GM11168 (cell line): ENCODE measurements at regions not wholly inside any gene's neighbourhood (a gene's known extent, or its start where the extent isn't known, plus 50 kb on each side); places are given as distances from the start of the nearest gene placed in this dataset.
"Not testable (repeated sequence)": the region's sequence is repeated elsewhere in the genome, so short reads cannot be mapped to it uniquely, and the experiment has no call there.

Experiments used
- in situ Hi-C: fragments of 300-500 bp; cut with MboI; formaldehyde crosslinking; loops from one replicate; pipeline ENCODE4 v1.12.0; 2022; ENCODE audit warnings: low sequenced_read_pairs; ENCODE audit not compliant: unreplicated experiment

GRCh38 chr9:78437296-78437695 is 140.4 kb downstream of the PSAT1 start:
- in situ Hi-C loops: no loop called here

GRCh38 chr9:78437806-78438205 is 140.9 kb downstream of the PSAT1 start:
- in situ Hi-C loops: no loop called here

- in situ Hi-C loops: no loop called here
Measured at GRCh38 chr9:78438211-78438610, 141.3 kb downstream of the PSAT1 start.

GRCh38 chr9:78438780-78439179 is 141.9 kb downstream of the PSAT1 start:
- in situ Hi-C loops: no loop called here

- in situ Hi-C loops: no loop called here
Measured at GRCh38 chr9:78439190-78439865, 142.4 kb downstream of the PSAT1 start.

- in situ Hi-C loops: no loop called here
Measured at GRCh38 chr9:78439866-78440830, 143.2 kb downstream of the PSAT1 start.

- in situ Hi-C loops: no loop called here
Measured at GRCh38 chr9:78441396-78441795, 144.5 kb downstream of the PSAT1 start.

GRCh38 chr9:78441822-78442431 is 145.0 kb downstream of the PSAT1 start:
- in situ Hi-C loops: no loop called here

- in situ Hi-C loops: not testable (repeated sequence)
Measured at GRCh38 chr9:78442577-78442976, 145.7 kb downstream of the PSAT1 start.

- in situ Hi-C loops: no loop called here
Measured at GRCh38 chr9:78443946-78444345, 147.0 kb downstream of the PSAT1 start.

GRCh38 chr9:78448960-78449673 is 152.2 kb downstream of the PSAT1 start:
- in situ Hi-C loops: no loop called here

GRCh38 chr9:78453450-78453849 is 156.5 kb downstream of the PSAT1 start:
- in situ Hi-C loops: no loop called here

GRCh38 chr9:78462611-78463010 is 165.7 kb downstream of the PSAT1 start:
- in situ Hi-C loops: no loop called here

- in situ Hi-C loops: no loop called here
Measured at GRCh38 chr9:78463750-78464149, 166.8 kb downstream of the PSAT1 start.

GRCh38 chr9:78468231-78468630 is 171.3 kb downstream of the PSAT1 start:
- in situ Hi-C loops: no loop called here

- in situ Hi-C loops: no loop called here
Measured at GRCh38 chr9:78468974-78469576, 172.2 kb downstream of the PSAT1 start.

- in situ Hi-C loops: no loop called here
Measured at GRCh38 chr9:78470216-78470615, 173.3 kb downstream of the PSAT1 start.

GRCh38 chr9:78470741-78471140 is 173.8 kb downstream of the PSAT1 start:
- in situ Hi-C loops: no loop called here

- in situ Hi-C loops: no loop called here
Measured at GRCh38 chr9:78472111-78472510, 175.2 kb downstream of the PSAT1 start.

GRCh38 chr9:78479441-78479840 is 182.5 kb downstream of the PSAT1 start:
- in situ Hi-C loops: no loop called here
